B cell (primary cell): ENCODE measurements at regions not wholly inside any gene's neighbourhood (a gene's known extent, or its start where the extent isn't known, plus 50 kb on each side); places are given as distances from the start of the nearest gene placed in this dataset.

ENCODE experiments used
- ATAC-seq: fragments of 200-7000 bp; cut with Tn5 transposase; one replicate; pipeline ENCODE4 v1.10.0; 2021; ENCODE audit warnings: low read depth, mild to moderate bottlenecking, moderate number of reproducible peaks, moderate library complexity
- CTCF ChIA-PET: fragments of 350-600 bp; sonication (Branson Sonifier 250); formaldehyde crosslinking; loops from one replicate; lab custom pipeline; 2021; ENCODE audit warnings: antibody characterized with exemption, inconsistent platforms; lab: Charles Lee
- POLR2A ChIA-PET: fragments of 350-600 bp; sonication (Branson Sonifier 250); formaldehyde crosslinking; loops from one replicate; lab custom pipeline; 2021; ENCODE audit warnings: antibody characterized with exemption; lab: Charles Lee
- DNase-seq: peaks from one replicate; pipeline ENCODE4 v3.0.0; 2013
- H2AFZ ChIP-seq: 2 replicates; pipeline ENCODE4 v1.6.1; 2012; ENCODE audit warnings: mild to moderate bottlenecking, low read depth, low read length; ENCODE audit not compliant: insufficient read depth, poor library complexity, severe bottlenecking
- H3K27ac ChIP-seq, 2 donors: 1 replicate in 1 of 2; 2 replicates in 1 of 2; pipeline ENCODE4 v1.5.1; 2012 to 2013; ENCODE audit warnings: low read length in 2 of 2, mild to moderate bottlenecking in 2 of 2, moderate library complexity in 1 of 2
- H3K27me3 ChIP-seq, 4 experiments: fragments of 200-600 bp in 1 of 4; sonication (generic) in 1 of 4; replicated peaks in 1 of 4; 1 replicate in 2 of 4; 2 replicates in 2 of 4; pipeline versions ENCODE4 v1.6.1 to v1.7.0; 2013 to 2016; ENCODE audit warnings: low read length in 3 of 4, mild to moderate bottlenecking in 2 of 4, mixed read lengths in 1 of 4, moderate library complexity in 1 of 4; ENCODE audit not compliant: insufficient read depth in 4 of 4, control insufficient read depth in 3 of 4; ENCODE audit errors: control extremely low read depth in 1 of 4
- H3K36me3 ChIP-seq, 2 experiments: replicated peaks in 1 of 2; 1 replicate in 1 of 2; 2 replicates in 1 of 2; pipeline versions ENCODE4 v1.6.1 to v1.7.1; 2013; ENCODE audit warnings: low read length in 1 of 2; ENCODE audit not compliant: insufficient read depth in 2 of 2, control insufficient read depth in 1 of 2; ENCODE audit errors: control extremely low read depth in 1 of 2, extremely low read depth in 1 of 2
- H3K4me1 ChIP-seq, 2 donors: fragments of 200-600 bp in 1 of 2; sonication (generic) in 1 of 2; 1 replicate in 1 of 2; 2 replicates in 1 of 2; pipeline versions ENCODE4 v1.5.1 to v1.6.1; 2013 to 2017; ENCODE audit warnings: low read length in 2 of 2; ENCODE audit not compliant: control insufficient read depth in 2 of 2, insufficient read depth in 2 of 2
- H3K4me2 ChIP-seq: replicated peaks from 2 replicates; pipeline ENCODE3; 2012; ENCODE audit warnings: mild to moderate bottlenecking, low read depth, low read length; ENCODE audit not compliant: poor library complexity, severe bottlenecking
- H3K4me3 ChIP-seq, 5 experiments: fragments of 200-600 bp in 1 of 5; sonication (generic) in 1 of 5; 1 replicate in 3 of 5; 2 replicates in 2 of 5; pipeline versions ENCODE4 v1.5.1 to v1.7.0; 2011 to 2016; ENCODE audit warnings: low read length in 4 of 5, mild to moderate bottlenecking in 4 of 5, low read depth in 2 of 5, control low read depth in 1 of 5, moderate library complexity in 1 of 5; ENCODE audit not compliant: insufficient read depth in 1 of 5; ENCODE audit errors: control extremely low read depth in 1 of 5, extremely low read depth in 1 of 5
- H3K79me2 ChIP-seq: fragments of 200-600 bp; sonication (generic); one replicate; pipeline ENCODE4 v1.6.0; 2016; ENCODE audit warnings: low read length; ENCODE audit not compliant: control insufficient read depth, insufficient read depth
- H3K9ac ChIP-seq: fragments of 200-600 bp; sonication (generic); 2 replicates; pipeline ENCODE4 v1.6.1; 2017; ENCODE audit warnings: mild to moderate bottlenecking, low read length, moderate library complexity
- H3K9me3 ChIP-seq, 3 donors: one replicate each; pipeline versions ENCODE4 v1.6.1 to v1.7.1; 2013; ENCODE audit warnings: low read length in 2 of 3; ENCODE audit not compliant: control insufficient read depth in 2 of 3, insufficient read depth in 1 of 3; ENCODE audit errors: control extremely low read depth in 1 of 3
- H4K20me1 ChIP-seq: 2 replicates; pipeline ENCODE4 v1.6.0; 2012; ENCODE audit warnings: mild to moderate bottlenecking, low read length; ENCODE audit not compliant: insufficient read depth, control insufficient read depth, poor library complexity, severe bottlenecking
- H3K27ac Mint-ChIP-seq: one replicate; pipeline ENCODE4 v1.8.0; 2021; ENCODE audit warnings: mixed read lengths
- H3K27me3 Mint-ChIP-seq: one replicate; pipeline ENCODE4 v1.8.0; 2021; ENCODE audit warnings: mixed read lengths
- H3K4me1 Mint-ChIP-seq: one replicate; pipeline ENCODE4 v1.8.0; 2021; ENCODE audit warnings: mixed read lengths
- H3K4me3 Mint-ChIP-seq: one replicate; pipeline ENCODE4 v1.8.0; 2021; ENCODE audit warnings: mixed read lengths
- H3K9me3 Mint-ChIP-seq: one replicate; pipeline ENCODE4 v1.8.0; 2022; ENCODE audit warnings: mixed read lengths; ENCODE audit not compliant: insufficient read depth
- EZH2 ChIP-seq: IDR thresholded peaks from 2 replicates; pipeline ENCODE4 v1.6.1; 2012; ENCODE audit warnings: borderline replicate concordance, low read depth, mild to moderate bottlenecking, moderate library complexity, low read length; ENCODE audit not compliant: insufficient read depth, poor library complexity, severe bottlenecking
- WGBS: methylation state at CpG from one replicate; pipeline ENCODE4 v1.1.5; 2013; ENCODE audit warnings: missing lambda C conversion rate; ENCODE audit not compliant: insufficient coverage; 5-methylcytosine and 5-hydroxymethylcytosine counted together
- intact Hi-C: fragments of 100-400 bp; cut with micrococcal nuclease; formaldehyde crosslinking; loops from one replicate; pipeline ENCODE4 v1.10.0; 2022
- TF ChIP-seq, protein P1 (sequence below): fragments of 200-600 bp; IDR thresholded peaks from one replicate; pipeline ENCODE4 v1.8.0; 2022; ENCODE audit warnings: antibody characterized with exemption, mild to moderate bottlenecking

DNA sequence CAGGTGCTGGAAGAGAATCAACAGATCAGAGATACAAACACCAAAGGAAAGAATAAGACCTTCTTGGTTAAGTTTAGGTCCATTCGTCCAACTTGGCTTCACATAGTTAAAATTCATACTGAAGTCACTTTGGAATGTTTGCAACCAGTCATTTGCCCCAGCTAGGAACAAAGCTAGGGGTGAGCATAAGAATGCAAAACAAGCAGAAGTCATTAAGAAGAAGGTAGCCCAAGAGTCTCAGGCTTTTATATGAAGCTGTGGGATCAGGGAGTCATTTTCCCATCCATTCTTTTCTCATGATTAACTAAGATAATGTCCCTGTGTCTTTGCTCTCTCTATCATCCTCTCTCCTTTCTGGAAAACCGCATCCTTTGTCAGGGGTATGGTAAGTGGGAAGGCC is 51.5 kb upstream of the TMEM170B start:
- ChIA-PET CTCF (interaction anchor here (1.2 to 1.9 kb wide), 2 partner anchors 11 to 255 kb away, joined by 3 to 10 read pairs; no protein-coding TSS in a partner anchor), POLR2A (no interaction called here)
- Histone ChIP-seq H3K79me2 (no peaks in the 10 kb centered on the region), H4K20me1 (no peaks in the 10 kb centered on the region), H3K4me1 (no peaks in the 10 kb centered on the region), H3K9me3 (no peaks in the 10 kb centered on the region), H3K27ac (no peak overlapping the region), H2AFZ (no peak overlapping the region), H3K27me3 (no peaks in the 10 kb centered on the region), H3K4me3 (no peak overlapping the region), H3K4me2 (no peak overlapping the region), H3K9ac (no peak overlapping the region), H3K36me3 (no peaks in the 10 kb centered on the region)
- intact Hi-C loops, result no loop called here
- ATAC-seq (no peak), DNase-seq (no peak)
- 100% methylated on average over 1 of the region's 2 CpGs for WGBS
- H3K27me3 Mint-ChIP-seq, result no peaks in the 10 kb centered on the region
- H3K27ac Mint-ChIP-seq, result no peak overlapping the region
- no peaks in the 10 kb centered on the region for H3K4me1 Mint-ChIP-seq
- H3K4me3 Mint-ChIP-seq, result no peak overlapping the region
- no peaks in the 10 kb centered on the region for H3K9me3 Mint-ChIP-seq
- TF ChIP-seq, protein P1, sequence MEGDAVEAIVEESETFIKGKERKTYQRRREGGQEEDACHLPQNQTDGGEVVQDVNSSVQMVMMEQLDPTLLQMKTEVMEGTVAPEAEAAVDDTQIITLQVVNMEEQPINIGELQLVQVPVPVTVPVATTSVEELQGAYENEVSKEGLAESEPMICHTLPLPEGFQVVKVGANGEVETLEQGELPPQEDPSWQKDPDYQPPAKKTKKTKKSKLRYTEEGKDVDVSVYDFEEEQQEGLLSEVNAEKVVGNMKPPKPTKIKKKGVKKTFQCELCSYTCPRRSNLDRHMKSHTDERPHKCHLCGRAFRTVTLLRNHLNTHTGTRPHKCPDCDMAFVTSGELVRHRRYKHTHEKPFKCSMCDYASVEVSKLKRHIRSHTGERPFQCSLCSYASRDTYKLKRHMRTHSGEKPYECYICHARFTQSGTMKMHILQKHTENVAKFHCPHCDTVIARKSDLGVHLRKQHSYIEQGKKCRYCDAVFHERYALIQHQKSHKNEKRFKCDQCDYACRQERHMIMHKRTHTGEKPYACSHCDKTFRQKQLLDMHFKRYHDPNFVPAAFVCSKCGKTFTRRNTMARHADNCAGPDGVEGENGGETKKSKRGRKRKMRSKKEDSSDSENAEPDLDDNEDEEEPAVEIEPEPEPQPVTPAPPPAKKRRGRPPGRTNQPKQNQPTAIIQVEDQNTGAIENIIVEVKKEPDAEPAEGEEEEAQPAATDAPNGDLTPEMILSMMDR, result no peak
- TF ChIP-seq EZH2, result no peak

DNA sequence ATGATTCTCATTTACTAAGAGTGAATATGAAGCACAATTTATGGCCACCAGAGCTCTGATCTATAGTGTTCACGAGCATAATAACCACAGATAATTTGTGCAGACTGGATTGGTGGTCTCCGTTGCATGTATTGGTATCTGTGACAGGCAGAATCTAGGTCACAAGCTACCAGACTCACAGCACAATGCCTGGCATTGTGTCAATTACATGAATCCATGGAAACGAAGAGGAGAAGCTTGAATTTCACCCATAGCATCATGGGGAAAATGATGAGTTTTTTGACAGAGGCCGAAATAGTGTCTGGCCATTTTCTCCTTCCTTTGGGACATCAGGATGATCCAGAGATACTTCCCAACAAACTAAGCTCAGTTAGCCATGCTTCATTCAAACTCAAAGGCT is 52.3 kb upstream of the TMEM170B start:
- 90% methylated on average over 3 of the region's 4 CpGs for WGBS
- intact Hi-C loops, result no loop called here
- Mint-ChIP-seq H3K27ac (no peak overlapping the region), H3K4me1 (no peaks in the 10 kb centered on the region), H3K27me3 (no peaks in the 10 kb centered on the region), H3K4me3 (no peak overlapping the region), H3K9me3 (no peaks in the 10 kb centered on the region)
- Histone ChIP-seq H3K27ac (no peak overlapping the region), H3K9me3 (no peaks in the 10 kb centered on the region), H3K27me3 (no peaks in the 10 kb centered on the region), H3K36me3 (no peaks in the 10 kb centered on the region), H3K4me2 (no peak overlapping the region), H3K4me1 (no peaks in the 10 kb centered on the region), H4K20me1 (no peaks in the 10 kb centered on the region), H3K79me2 (no peaks in the 10 kb centered on the region), H2AFZ (no peak overlapping the region), H3K9ac (no peak overlapping the region), H3K4me3 (no peak overlapping the region)
- TF ChIP-seq, protein P1, result no peak
- no peak for TF ChIP-seq EZH2
- no peak for DNase-seq
- ChIA-PET CTCF (interaction anchor here (1.0 to 1.9 kb wide), 3 partner anchors 10 to 255 kb away, joined by 3 to 10 read pairs (median 4); no protein-coding TSS in a partner anchor), POLR2A (no interaction called here)
- no peak for ATAC-seq
